ENCODE measurements at regions not wholly inside any gene's neighbourhood (a gene's known extent, or its start where the extent isn't known, plus 50 kb on each side); places are given as distances from the start of the nearest gene placed in this dataset.

- POLR2A ChIA-PET = no interaction called here
- CTCF ChIA-PET (ENCODE audit: low intra/inter-chr PET ratio, low total read pairs) = no interaction called here
- Histone ChIP-seq H3K79me2 (ENCODE audit: insufficient read depth, low read length) (no peaks in the 10 kb centered on the region), H2AFZ (ENCODE audit: low read length) (no peak overlapping the region), H3K4me2 (ENCODE audit: low read depth, low read length) (no peak overlapping the region), H4K20me1 (ENCODE audit: insufficient read depth, low read length) (no peaks in the 10 kb centered on the region), H3K4me1 (ENCODE audit: insufficient read depth, low read length) (no peaks in the 10 kb centered on the region), H3K9ac (ENCODE audit: insufficient read depth, low read depth, low read length) (no peak overlapping the region), H3K9me3 (ENCODE audit: low read length) (peaks cover 93% of the 10 kb centered on the region), H3K27ac (ENCODE audit: extremely low read length, insufficient read depth, low read length) (no peak overlapping the region), H3K27me3 (ENCODE audit: control insufficient read depth in 1 of 2, insufficient read depth in 2 of 2, low read length in 2 of 2) (no peaks in the 10 kb centered on the region), H3K36me3 (replicated peaks in 1 of 2; ENCODE audit: control insufficient read depth in 1 of 2, insufficient read depth in 2 of 2, low read length in 2 of 2) (no peaks in the 10 kb centered on the region), H3K4me3 (replicated peaks in 1 of 3; ENCODE audit: insufficient read depth in 1 of 3, low read depth in 2 of 3, low read length in 3 of 3) (no peak overlapping the region)
- intact Hi-C loops (cut with micrococcal nuclease; ENCODE audit: unreplicated experiment) = no loop called here
- ATAC-seq (no peak), FAIRE-seq (no peak), DNase-seq (ENCODE audit: low spot score) (no peak)
- no TSS peak for BruUV-seq (replicated peaks)
- no CpG with 5 or more reads among the region's 1 CpG for WGBS (ENCODE audit: low lambda C conversion rate)
- no peak for TF ChIP-seq PREB (CRISPR knock-in tag; IDR thresholded peaks at IDR 0.05)
- no peak for TF ChIP-seq ZNF143 (CRISPR knock-in tag; IDR thresholded peaks at IDR 0.05)
- TF ChIP-seq ZNF691 (CRISPR knock-in tag; IDR thresholded peaks at IDR 0.05; ENCODE audit: borderline replicate concordance, low read depth) = no peak
- no peak for TF ChIP-seq FLYWCH1 (CRISPR knock-in tag; IDR thresholded peaks at IDR 0.05)
- TF ChIP-seq NR2F1 (CRISPR knock-in tag; IDR thresholded peaks at IDR 0.05) = no peak
- no peak for TF ChIP-seq MED1 (CRISPR knock-in tag; IDR thresholded peaks at IDR 0.05)
- TF ChIP-seq TFDP1 (CRISPR knock-in tag; IDR thresholded peaks at IDR 0.05; ENCODE audit: borderline replicate concordance) = no peak
- no peak for TF ChIP-seq ZSCAN29 (CRISPR knock-in tag; conservative IDR thresholded peaks at IDR 0.05)
- TF ChIP-seq ZFP90 (CRISPR knock-in tag; IDR thresholded peaks at IDR 0.05; ENCODE audit: borderline replicate concordance) = no peak
- in situ Hi-C loops (cut with HindIII; ENCODE audit: extremely low pct_ligation_motif_present, low pct_unique_long_range_greater_than_20kb) = no loop called here
Observed at GRCh38 chr7:53794816-53795215, 747.4 kb upstream of the VSTM2A start.
